WTC11 (cell line): ENCODE measurements at regions not wholly inside any gene's neighbourhood (a gene's known extent, or its start where the extent isn't known, plus 50 kb on each side); places are given as distances from the start of the nearest gene placed in this dataset.

Experiments
- CREM ChIP-seq: sonication (generic); formaldehyde crosslinking; IDR thresholded peaks from 2 replicates; pipeline ENCODE4 v1.8.1; 2022; ENCODE audit warnings: mild to moderate bottlenecking, missing genetic modification reagents, moderate library complexity
- JUN ChIP-seq: sonication (generic); formaldehyde crosslinking; IDR thresholded peaks from 2 replicates; pipeline ENCODE4 v1.8.0; 2023; ENCODE audit warnings: mild to moderate bottlenecking, missing genetic modification reagents
- TEAD4 ChIP-seq: sonication (generic); formaldehyde crosslinking; IDR thresholded peaks from 2 replicates; pipeline ENCODE4 v1.8.0; 2022; ENCODE audit warnings: mild to moderate bottlenecking, missing genetic modification reagents
- ZBTB21 ChIP-seq: sonication (generic); formaldehyde crosslinking; IDR thresholded peaks from 2 replicates; pipeline ENCODE4 v1.8.1; 2023; ENCODE audit warnings: mild to moderate bottlenecking, missing genetic modification reagents, borderline replicate concordance
- TF ChIP-seq, protein P1 (sequence below): fragments of 200-600 bp; IDR thresholded peaks from 2 replicates; pipeline ENCODE4 v1.8.0; 2022; ENCODE audit warnings: antibody characterized with exemption
- TF ChIP-seq, protein P2 (sequence below): sonication (generic); formaldehyde crosslinking; IDR thresholded peaks from 2 replicates; pipeline ENCODE4 v1.8.1; 2022; ENCODE audit warnings: low read depth, missing genetic modification reagents, borderline replicate concordance
- TF ChIP-seq, protein P3 (sequence below): sonication (generic); formaldehyde crosslinking; IDR thresholded peaks from 2 replicates; pipeline ENCODE4 v1.8.1; 2023; ENCODE audit warnings: mild to moderate bottlenecking, missing genetic modification reagents, borderline replicate concordance
- TF ChIP-seq, protein P4 (sequence below): sonication (generic); formaldehyde crosslinking; conservative IDR thresholded peaks from 2 replicates; pipeline ENCODE4 v1.8.1; 2023; ENCODE audit warnings: mild to moderate bottlenecking, low read depth, missing genetic modification reagents, moderate library complexity
- TF ChIP-seq, protein P5 (sequence below): sonication (generic); formaldehyde crosslinking; IDR thresholded peaks from 2 replicates; pipeline ENCODE4 v1.8.0; 2022; ENCODE audit warnings: missing genetic modification reagents

DNA sequence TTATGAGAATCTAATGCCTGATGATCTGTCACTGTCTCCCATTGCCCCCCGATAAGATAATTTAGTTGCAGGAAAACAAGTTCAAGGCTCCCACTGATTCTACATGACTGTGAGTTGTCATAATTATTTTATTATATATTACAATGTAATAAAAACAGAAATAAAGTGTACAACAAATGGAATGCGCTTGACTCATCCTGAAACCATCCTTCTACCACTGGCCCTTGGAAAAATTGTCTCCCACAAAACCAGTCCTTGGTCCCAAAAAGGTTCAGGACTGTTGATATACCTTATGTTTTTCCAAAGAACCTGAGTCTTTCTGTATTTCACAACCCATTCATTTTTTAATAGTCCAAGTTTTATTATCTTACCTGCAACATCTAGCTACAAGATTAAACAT, 403.5 kb downstream of the TAF11L14 start:
- TF ChIP-seq, protein P1, sequence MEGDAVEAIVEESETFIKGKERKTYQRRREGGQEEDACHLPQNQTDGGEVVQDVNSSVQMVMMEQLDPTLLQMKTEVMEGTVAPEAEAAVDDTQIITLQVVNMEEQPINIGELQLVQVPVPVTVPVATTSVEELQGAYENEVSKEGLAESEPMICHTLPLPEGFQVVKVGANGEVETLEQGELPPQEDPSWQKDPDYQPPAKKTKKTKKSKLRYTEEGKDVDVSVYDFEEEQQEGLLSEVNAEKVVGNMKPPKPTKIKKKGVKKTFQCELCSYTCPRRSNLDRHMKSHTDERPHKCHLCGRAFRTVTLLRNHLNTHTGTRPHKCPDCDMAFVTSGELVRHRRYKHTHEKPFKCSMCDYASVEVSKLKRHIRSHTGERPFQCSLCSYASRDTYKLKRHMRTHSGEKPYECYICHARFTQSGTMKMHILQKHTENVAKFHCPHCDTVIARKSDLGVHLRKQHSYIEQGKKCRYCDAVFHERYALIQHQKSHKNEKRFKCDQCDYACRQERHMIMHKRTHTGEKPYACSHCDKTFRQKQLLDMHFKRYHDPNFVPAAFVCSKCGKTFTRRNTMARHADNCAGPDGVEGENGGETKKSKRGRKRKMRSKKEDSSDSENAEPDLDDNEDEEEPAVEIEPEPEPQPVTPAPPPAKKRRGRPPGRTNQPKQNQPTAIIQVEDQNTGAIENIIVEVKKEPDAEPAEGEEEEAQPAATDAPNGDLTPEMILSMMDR, result no peak
- TF ChIP-seq, protein P2, sequence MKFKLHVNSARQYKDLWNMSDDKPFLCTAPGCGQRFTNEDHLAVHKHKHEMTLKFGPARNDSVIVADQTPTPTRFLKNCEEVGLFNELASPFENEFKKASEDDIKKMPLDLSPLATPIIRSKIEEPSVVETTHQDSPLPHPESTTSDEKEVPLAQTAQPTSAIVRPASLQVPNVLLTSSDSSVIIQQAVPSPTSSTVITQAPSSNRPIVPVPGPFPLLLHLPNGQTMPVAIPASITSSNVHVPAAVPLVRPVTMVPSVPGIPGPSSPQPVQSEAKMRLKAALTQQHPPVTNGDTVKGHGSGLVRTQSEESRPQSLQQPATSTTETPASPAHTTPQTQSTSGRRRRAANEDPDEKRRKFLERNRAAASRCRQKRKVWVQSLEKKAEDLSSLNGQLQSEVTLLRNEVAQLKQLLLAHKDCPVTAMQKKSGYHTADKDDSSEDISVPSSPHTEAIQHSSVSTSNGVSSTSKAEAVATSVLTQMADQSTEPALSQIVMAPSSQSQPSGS (CRISPR knock-in tag), result no peak
- TF ChIP-seq TEAD4 (CRISPR knock-in tag), result no peak
- TF ChIP-seq, protein P3, sequence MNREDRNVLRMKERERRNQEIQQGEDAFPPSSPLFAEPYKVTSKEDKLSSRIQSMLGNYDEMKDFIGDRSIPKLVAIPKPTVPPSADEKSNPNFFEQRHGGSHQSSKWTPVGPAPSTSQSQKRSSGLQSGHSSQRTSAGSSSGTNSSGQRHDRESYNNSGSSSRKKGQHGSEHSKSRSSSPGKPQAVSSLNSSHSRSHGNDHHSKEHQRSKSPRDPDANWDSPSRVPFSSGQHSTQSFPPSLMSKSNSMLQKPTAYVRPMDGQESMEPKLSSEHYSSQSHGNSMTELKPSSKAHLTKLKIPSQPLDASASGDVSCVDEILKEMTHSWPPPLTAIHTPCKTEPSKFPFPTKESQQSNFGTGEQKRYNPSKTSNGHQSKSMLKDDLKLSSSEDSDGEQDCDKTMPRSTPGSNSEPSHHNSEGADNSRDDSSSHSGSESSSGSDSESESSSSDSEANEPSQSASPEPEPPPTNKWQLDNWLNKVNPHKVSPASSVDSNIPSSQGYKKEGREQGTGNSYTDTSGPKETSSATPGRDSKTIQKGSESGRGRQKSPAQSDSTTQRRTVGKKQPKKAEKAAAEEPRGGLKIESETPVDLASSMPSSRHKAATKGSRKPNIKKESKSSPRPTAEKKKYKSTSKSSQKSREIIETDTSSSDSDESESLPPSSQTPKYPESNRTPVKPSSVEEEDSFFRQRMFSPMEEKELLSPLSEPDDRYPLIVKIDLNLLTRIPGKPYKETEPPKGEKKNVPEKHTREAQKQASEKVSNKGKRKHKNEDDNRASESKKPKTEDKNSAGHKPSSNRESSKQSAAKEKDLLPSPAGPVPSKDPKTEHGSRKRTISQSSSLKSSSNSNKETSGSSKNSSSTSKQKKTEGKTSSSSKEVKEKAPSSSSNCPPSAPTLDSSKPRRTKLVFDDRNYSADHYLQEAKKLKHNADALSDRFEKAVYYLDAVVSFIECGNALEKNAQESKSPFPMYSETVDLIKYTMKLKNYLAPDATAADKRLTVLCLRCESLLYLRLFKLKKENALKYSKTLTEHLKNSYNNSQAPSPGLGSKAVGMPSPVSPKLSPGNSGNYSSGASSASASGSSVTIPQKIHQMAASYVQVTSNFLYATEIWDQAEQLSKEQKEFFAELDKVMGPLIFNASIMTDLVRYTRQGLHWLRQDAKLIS (CRISPR knock-in tag), result no peak
- TF ChIP-seq, protein P4, sequence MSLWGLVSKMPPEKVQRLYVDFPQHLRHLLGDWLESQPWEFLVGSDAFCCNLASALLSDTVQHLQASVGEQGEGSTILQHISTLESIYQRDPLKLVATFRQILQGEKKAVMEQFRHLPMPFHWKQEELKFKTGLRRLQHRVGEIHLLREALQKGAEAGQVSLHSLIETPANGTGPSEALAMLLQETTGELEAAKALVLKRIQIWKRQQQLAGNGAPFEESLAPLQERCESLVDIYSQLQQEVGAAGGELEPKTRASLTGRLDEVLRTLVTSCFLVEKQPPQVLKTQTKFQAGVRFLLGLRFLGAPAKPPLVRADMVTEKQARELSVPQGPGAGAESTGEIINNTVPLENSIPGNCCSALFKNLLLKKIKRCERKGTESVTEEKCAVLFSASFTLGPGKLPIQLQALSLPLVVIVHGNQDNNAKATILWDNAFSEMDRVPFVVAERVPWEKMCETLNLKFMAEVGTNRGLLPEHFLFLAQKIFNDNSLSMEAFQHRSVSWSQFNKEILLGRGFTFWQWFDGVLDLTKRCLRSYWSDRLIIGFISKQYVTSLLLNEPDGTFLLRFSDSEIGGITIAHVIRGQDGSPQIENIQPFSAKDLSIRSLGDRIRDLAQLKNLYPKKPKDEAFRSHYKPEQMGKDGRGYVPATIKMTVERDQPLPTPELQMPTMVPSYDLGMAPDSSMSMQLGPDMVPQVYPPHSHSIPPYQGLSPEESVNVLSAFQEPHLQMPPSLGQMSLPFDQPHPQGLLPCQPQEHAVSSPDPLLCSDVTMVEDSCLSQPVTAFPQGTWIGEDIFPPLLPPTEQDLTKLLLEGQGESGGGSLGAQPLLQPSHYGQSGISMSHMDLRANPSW (CRISPR knock-in tag), result no peak
- TF ChIP-seq, protein P5, sequence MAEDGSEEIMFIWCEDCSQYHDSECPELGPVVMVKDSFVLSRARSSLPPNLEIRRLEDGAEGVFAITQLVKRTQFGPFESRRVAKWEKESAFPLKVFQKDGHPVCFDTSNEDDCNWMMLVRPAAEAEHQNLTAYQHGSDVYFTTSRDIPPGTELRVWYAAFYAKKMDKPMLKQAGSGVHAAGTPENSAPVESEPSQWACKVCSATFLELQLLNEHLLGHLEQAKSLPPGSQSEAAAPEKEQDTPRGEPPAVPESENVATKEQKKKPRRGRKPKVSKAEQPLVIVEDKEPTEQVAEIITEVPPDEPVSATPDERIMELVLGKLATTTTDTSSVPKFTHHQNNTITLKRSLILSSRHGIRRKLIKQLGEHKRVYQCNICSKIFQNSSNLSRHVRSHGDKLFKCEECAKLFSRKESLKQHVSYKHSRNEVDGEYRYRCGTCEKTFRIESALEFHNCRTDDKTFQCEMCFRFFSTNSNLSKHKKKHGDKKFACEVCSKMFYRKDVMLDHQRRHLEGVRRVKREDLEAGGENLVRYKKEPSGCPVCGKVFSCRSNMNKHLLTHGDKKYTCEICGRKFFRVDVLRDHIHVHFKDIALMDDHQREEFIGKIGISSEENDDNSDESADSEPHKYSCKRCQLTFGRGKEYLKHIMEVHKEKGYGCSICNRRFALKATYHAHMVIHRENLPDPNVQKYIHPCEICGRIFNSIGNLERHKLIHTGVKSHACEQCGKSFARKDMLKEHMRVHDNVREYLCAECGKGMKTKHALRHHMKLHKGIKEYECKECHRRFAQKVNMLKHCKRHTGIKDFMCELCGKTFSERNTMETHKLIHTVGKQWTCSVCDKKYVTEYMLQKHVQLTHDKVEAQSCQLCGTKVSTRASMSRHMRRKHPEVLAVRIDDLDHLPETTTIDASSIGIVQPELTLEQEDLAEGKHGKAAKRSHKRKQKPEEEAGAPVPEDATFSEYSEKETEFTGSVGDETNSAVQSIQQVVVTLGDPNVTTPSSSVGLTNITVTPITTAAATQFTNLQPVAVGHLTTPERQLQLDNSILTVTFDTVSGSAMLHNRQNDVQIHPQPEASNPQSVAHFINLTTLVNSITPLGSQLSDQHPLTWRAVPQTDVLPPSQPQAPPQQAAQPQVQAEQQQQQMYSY (CRISPR knock-in tag), result no peak
- TF ChIP-seq ZBTB21, result no peak
- no peak for TF ChIP-seq JUN
- TF ChIP-seq CREM (CRISPR knock-in tag), result no peak
